Nephron (organoid): ENCODE measurements at regions not wholly inside any gene's neighbourhood (a gene's known extent, or its start where the extent isn't known, plus 50 kb on each side); places are given as distances from the start of the nearest gene placed in this dataset.

Source experiments
- H3K27ac Mint-ChIP-seq, 3 experiments: 2 replicates each; pipeline ENCODE4 v1.8.0; 2020; ENCODE audit warnings: mixed read lengths in 3 of 3, mild to moderate bottlenecking in 2 of 3, moderate library complexity in 1 of 3
- H3K27me3 Mint-ChIP-seq: 2 replicates; pipeline ENCODE4 v1.8.0; 2021; ENCODE audit warnings: low read depth, mild to moderate bottlenecking, moderate library complexity, mixed read lengths
- H3K36me3 Mint-ChIP-seq: 2 replicates; pipeline ENCODE4 v1.8.0; 2020; ENCODE audit warnings: low read depth, mixed read lengths
- H3K4me1 Mint-ChIP-seq: 2 replicates; pipeline ENCODE4 v1.8.0; 2020; ENCODE audit warnings: mixed read lengths
- H3K4me3 Mint-ChIP-seq, 3 experiments: 2 replicates each; pipeline ENCODE4 v1.8.0; 2020; ENCODE audit warnings: mild to moderate bottlenecking in 3 of 3, mixed read lengths in 3 of 3, moderate library complexity in 2 of 3
- H3K9me3 Mint-ChIP-seq: 2 replicates; pipeline ENCODE4 v1.8.0; 2020; ENCODE audit warnings: mixed read lengths
- TF ChIP-seq, protein P1 (sequence below), 3 experiments: fragments of 200-600 bp; sonication (generic); IDR thresholded peaks; one replicate each; pipeline ENCODE4 v1.5.0; 2021; ENCODE audit warnings: antibody characterized with exemption in 3 of 3; ENCODE audit not compliant: unreplicated experiment in 3 of 3

DNA sequence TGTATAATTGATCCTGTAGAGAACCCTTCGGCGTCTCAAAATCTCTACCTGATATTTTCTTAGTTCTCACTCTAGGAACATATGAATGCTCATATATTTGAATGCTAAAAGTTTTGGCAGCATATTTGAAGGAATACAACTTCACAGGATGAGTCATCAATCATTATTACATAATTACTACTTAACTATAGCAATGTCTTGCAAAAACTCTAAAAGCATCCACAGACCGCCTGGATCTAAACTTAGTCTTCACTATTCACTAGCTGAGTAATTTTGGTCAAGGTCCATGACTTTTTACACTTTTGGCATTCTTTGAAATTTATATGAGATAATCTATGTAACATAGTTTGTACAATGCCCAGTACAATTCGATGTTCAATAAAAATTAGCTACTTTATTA lies 194.7 kb downstream of the DTHD1 start:
- H3K36me3 Mint-ChIP-seq = no peaks in the 10 kb centered on the region
- H3K9me3 Mint-ChIP-seq = no peaks in the 10 kb centered on the region
- no peak overlapping the region for H3K27ac Mint-ChIP-seq
- H3K4me1 Mint-ChIP-seq = no peaks in the 10 kb centered on the region
- TF ChIP-seq, protein P1, sequence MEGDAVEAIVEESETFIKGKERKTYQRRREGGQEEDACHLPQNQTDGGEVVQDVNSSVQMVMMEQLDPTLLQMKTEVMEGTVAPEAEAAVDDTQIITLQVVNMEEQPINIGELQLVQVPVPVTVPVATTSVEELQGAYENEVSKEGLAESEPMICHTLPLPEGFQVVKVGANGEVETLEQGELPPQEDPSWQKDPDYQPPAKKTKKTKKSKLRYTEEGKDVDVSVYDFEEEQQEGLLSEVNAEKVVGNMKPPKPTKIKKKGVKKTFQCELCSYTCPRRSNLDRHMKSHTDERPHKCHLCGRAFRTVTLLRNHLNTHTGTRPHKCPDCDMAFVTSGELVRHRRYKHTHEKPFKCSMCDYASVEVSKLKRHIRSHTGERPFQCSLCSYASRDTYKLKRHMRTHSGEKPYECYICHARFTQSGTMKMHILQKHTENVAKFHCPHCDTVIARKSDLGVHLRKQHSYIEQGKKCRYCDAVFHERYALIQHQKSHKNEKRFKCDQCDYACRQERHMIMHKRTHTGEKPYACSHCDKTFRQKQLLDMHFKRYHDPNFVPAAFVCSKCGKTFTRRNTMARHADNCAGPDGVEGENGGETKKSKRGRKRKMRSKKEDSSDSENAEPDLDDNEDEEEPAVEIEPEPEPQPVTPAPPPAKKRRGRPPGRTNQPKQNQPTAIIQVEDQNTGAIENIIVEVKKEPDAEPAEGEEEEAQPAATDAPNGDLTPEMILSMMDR (IDR thresholded peaks at IDR 0.05; ENCODE audit: unreplicated experiment in 3 of 3) = no peak
- H3K4me3 Mint-ChIP-seq = no peak overlapping the region
- H3K27me3 Mint-ChIP-seq = peaks cover 7% of the 10 kb centered on the region

DNA sequence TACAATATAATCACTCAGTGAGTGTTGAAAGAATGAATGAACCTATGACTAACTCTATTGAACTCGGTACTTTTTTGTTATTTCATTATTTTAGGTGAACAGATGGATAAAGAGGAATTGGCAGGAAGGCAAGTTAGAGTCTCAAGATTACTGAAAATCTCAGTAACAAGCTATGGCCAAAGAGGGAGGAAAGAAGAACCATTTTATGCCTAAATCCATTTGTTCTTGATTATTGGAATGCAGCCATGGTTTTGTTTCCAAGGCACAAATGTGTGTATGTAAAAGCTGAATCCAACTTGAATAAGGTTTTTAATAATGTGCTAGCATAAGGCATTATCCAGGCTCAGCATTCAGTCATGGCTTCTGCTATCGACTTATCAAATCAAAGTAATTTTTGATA lies 196.4 kb downstream of the DTHD1 start:
- Mint-ChIP-seq H3K36me3 (no peaks in the 10 kb centered on the region), H3K4me3 (no peak overlapping the region), H3K27ac (no peak overlapping the region), H3K9me3 (no peaks in the 10 kb centered on the region), H3K27me3 (peaks cover 11% of the 10 kb centered on the region), H3K4me1 (no peaks in the 10 kb centered on the region)
- TF ChIP-seq, protein P1 (IDR thresholded peaks at IDR 0.05; ENCODE audit: unreplicated experiment in 3 of 3) = no peak

DNA sequence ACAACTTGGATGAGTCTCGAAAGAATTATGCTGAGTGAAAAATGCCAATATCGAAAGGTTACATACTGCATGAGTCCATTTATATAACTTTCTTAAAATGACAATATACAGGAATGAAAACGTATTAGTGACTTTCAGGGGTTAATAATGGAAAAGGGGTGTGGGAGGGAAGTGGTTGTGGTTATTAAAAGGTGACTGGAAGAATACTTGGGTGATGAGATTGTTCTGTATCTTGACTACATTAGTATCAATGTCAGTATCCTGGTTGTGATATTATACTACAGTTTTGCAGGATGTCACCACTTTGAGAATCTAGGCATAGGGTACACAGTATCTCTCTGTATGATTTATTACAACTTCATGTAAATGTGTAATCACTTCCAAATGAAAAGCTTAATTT lies 204.5 kb downstream of the DTHD1 start:
- H3K9me3 Mint-ChIP-seq = no peaks in the 10 kb centered on the region
- peaks cover 4% of the 10 kb centered on the region for H3K27me3 Mint-ChIP-seq
- no peak overlapping the region for H3K4me3 Mint-ChIP-seq
- no peak overlapping the region for H3K27ac Mint-ChIP-seq
- H3K36me3 Mint-ChIP-seq = no peaks in the 10 kb centered on the region
- TF ChIP-seq, protein P1 (IDR thresholded peaks at IDR 0.05; ENCODE audit: unreplicated experiment in 3 of 3) = no peak
- peaks cover 9% of the 10 kb centered on the region for H3K4me1 Mint-ChIP-seq

DNA sequence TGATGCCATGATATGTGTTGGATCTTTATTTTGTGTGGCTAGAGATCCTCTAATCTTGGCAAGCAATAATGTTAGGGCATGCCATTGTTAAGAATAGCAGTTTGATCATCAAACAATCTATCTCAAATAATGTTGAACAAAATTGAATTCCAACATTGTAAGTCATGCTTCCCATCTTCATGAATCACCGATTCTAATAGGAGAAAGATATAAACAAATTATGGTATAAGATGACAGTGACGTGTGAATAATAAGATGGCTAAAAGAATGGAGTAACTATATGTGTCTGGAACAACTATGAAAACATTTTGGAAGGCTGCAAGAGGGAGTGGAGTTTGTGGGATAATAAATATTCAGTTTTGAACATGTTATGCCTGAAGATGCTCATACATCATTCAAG lies 208.4 kb downstream of the DTHD1 start:
- no peak overlapping the region for H3K4me3 Mint-ChIP-seq
- TF ChIP-seq, protein P1 (IDR thresholded peaks at IDR 0.05; ENCODE audit: unreplicated experiment in 3 of 3) = no peak
- no peaks in the 10 kb centered on the region for H3K27me3 Mint-ChIP-seq
- H3K9me3 Mint-ChIP-seq = no peaks in the 10 kb centered on the region
- peaks cover 9% of the 10 kb centered on the region for H3K4me1 Mint-ChIP-seq
- no peak overlapping the region for H3K27ac Mint-ChIP-seq
- H3K36me3 Mint-ChIP-seq = no peaks in the 10 kb centered on the region

DNA sequence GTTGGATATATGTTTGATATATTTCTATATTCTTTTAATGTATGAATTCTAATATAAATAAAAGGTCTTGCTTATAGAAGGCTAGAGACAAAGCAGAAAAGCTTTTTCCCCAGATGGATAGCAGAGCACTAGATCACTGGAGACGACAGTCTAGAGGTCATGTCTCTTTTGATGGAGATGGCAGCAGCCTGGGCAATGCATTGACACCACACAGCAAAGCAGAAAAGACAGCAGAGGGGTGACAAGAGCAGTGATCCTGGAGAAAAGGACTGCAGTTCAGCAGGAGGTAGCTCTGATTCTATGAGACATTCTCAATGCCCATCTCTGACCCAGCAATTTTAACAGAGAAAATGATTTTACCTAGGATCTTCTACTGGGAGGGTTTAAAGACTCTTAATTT lies 210.6 kb downstream of the DTHD1 start:
- H3K9me3 Mint-ChIP-seq = no peaks in the 10 kb centered on the region
- H3K36me3 Mint-ChIP-seq = no peaks in the 10 kb centered on the region
- peaks cover 9% of the 10 kb centered on the region for H3K4me1 Mint-ChIP-seq
- no peak overlapping the region for H3K27ac Mint-ChIP-seq
- no peaks in the 10 kb centered on the region for H3K27me3 Mint-ChIP-seq
- H3K4me3 Mint-ChIP-seq = no peak overlapping the region
- TF ChIP-seq, protein P1 (IDR thresholded peaks at IDR 0.05; ENCODE audit: unreplicated experiment in 3 of 3) = no peak

- Mint-ChIP-seq H3K27ac (no peak overlapping the region), H3K9me3 (no peaks in the 10 kb centered on the region), H3K27me3 (no peaks in the 10 kb centered on the region), H3K4me1 (peaks cover 9% of the 10 kb centered on the region), H3K36me3 (no peaks in the 10 kb centered on the region), H3K4me3 (no peak overlapping the region)
- TF ChIP-seq, protein P1 (IDR thresholded peaks at IDR 0.05; ENCODE audit: unreplicated experiment in 3 of 3) = no peak
Observed at GRCh38 chr4:36492590-36492989, 211.2 kb downstream of the DTHD1 start.
